Mammary epithelial cell (primary cell): ENCODE measurements at regions not wholly inside any gene's neighbourhood (a gene's known extent, or its start where the extent isn't known, plus 50 kb on each side); places are given as distances from the start of the nearest gene placed in this dataset.
"Not testable (repeated sequence)": the region's sequence is repeated elsewhere in the genome, so short reads cannot be mapped to it uniquely, and the experiment has no call there.

Experiments
- EZH2 ChIP-seq: IDR thresholded peaks from 2 replicates; pipeline ENCODE4 v1.6.1; 2012; ENCODE audit warnings: low read length, inconsistent platforms, borderline replicate concordance
- TF ChIP-seq, protein P1 (sequence below), 2 donors: IDR thresholded peaks in 1 of 2; conservative IDR thresholded peaks in 1 of 2; 2 replicates each; pipeline ENCODE4 v1.5.1; 2011 to 2012; ENCODE audit warnings: inconsistent platforms in 2 of 2, low read length in 2 of 2, mild to moderate bottlenecking in 2 of 2, control low read depth in 1 of 2, low read depth in 1 of 2; ENCODE audit not compliant: insufficient read depth in 1 of 2; ENCODE audit errors: extremely low read depth in 1 of 2

DNA sequence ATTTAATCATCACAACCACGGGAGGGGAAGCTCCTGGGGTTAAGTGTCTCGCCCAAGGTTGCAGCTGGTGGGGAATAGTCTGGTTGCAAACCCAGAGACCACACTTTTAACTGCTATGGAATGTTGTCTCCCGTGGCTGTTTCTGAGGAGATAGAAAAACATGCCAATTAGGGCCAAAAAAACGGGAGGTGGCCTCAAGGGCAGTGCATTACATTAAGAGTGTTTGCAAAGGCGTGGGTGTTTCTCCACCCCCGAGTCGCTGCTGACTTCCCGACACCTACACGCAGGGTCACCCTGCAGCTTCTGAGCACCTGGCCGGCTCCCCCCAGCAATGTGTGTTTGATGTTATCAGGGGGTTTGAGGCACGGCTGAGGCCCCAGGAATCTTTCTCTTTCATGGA, 116.1 kb downstream of the NPIPA7 start:
- TF ChIP-seq, protein P1, sequence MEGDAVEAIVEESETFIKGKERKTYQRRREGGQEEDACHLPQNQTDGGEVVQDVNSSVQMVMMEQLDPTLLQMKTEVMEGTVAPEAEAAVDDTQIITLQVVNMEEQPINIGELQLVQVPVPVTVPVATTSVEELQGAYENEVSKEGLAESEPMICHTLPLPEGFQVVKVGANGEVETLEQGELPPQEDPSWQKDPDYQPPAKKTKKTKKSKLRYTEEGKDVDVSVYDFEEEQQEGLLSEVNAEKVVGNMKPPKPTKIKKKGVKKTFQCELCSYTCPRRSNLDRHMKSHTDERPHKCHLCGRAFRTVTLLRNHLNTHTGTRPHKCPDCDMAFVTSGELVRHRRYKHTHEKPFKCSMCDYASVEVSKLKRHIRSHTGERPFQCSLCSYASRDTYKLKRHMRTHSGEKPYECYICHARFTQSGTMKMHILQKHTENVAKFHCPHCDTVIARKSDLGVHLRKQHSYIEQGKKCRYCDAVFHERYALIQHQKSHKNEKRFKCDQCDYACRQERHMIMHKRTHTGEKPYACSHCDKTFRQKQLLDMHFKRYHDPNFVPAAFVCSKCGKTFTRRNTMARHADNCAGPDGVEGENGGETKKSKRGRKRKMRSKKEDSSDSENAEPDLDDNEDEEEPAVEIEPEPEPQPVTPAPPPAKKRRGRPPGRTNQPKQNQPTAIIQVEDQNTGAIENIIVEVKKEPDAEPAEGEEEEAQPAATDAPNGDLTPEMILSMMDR (conservative IDR thresholded peaks at IDR 0.05 in 1 of 2, IDR thresholded peaks at IDR 0.05 in 1 of 2; ENCODE audit: extremely low read depth in 1 of 2, insufficient read depth in 1 of 2, low read depth in 1 of 2, low read length in 2 of 2) = not testable (repeated sequence)
- TF ChIP-seq EZH2 = not testable (repeated sequence)
